Islet precursor cell (in vitro differentiated cells): ENCODE measurements at regions not wholly inside any gene's neighbourhood (a gene's known extent, or its start where the extent isn't known, plus 50 kb on each side); places are given as distances from the start of the nearest gene placed in this dataset.

Experiments used
- DNase-seq: peaks from one replicate; pipeline ENCODE4 v3.0.0-alpha.2; 2018

DNA sequence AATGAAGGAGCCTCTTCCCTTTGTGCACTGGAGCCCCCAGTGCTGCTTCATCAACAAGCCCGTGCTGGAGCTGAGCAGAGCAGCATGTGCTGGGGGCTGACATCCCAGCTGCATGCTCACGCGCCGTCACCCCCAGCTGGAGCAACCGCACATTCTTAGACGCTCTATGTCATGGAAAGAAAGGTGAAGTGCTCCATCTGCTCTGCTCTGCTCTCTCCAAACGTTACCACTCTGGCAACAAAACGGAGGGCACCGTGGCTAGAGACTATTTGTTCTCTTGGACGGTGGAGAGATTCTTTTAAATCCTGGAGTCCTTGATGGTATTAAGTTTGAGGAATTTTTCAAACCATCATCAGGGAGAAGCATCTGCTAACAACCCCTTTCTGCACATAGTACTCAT, 208.4 kb downstream of the C12orf75 start:
- DNase-seq = no peak

- DNase-seq = no peak
Observed at GRCh38 chr12:105539735-105540134, 209.2 kb downstream of the C12orf75 start.

DNA sequence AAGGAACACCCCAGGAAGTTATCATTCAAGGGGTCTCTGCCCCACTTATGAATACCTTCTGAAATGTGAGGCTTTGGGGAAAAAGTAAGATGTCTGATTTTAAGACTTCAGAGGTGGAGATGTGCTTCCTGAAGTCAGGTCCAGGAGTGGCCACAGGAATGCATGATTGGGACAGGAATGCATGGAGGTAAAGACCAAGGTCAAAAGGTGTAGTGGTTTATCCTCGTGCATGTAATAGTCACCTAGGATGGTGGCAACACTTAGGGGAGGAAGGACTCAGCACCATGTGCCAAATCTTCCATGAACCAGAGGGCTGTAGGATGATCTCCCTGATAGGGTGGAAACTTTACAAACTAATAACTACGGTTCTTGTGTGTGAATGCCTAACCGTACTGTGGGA, 217.3 kb downstream of the C12orf75 start:
- DNase-seq = no peak

GRCh38 chr12:105548626-105549025, 218.1 kb downstream of the C12orf75 start:
- DNase-seq = no peak

DNA sequence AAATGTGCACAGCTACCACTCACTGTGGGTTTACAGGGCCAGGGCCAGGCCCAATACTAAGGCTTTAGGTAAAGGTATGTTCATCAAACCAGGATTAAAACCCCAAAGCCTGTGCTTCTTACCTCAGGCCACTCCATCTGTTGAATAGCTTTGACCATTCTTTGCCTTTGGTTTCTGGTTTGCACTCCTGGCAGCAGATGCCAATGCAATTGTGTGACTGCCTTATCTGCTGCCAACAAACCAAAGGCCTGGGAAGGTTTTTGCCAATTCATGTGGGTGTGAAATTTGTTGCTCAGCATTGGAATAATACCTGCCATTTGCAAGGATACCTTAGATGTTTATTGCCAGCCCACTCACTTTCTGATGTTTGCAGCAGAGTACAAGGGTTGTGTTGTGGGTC, 221.6 kb downstream of the C12orf75 start:
- peak; percentile 26 for DNase-seq

DNA sequence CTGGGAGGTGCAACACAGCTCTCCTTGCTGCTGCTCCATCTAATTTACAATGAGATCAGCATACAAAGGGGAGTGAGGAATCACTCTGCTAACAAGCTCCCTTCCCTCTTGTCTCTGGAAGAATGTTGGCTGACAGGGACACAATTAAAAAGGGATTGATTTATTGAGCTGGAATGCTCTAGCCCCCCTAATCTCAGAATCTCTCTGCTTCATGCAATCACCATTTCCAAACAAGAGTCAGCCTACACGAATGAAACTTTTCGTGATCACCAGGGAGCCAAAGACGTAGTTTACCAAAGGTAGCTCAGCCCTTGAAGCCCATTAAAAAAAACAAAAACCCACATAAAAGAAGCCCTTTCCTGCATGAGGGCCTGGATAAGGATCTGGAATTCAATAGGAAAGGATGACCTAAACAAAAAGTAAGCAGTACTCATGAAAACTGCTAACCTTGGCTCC, 223.8 kb downstream of the C12orf75 start:
- peak; percentile 65 for DNase-seq

- DNase-seq = no peak
Observed at GRCh38 chr12:105554856-105555255, 224.4 kb downstream of the C12orf75 start.

- DNase-seq = no peak
Observed at GRCh38 chr12:105555556-105556295, 225.2 kb downstream of the C12orf75 start.

DNA sequence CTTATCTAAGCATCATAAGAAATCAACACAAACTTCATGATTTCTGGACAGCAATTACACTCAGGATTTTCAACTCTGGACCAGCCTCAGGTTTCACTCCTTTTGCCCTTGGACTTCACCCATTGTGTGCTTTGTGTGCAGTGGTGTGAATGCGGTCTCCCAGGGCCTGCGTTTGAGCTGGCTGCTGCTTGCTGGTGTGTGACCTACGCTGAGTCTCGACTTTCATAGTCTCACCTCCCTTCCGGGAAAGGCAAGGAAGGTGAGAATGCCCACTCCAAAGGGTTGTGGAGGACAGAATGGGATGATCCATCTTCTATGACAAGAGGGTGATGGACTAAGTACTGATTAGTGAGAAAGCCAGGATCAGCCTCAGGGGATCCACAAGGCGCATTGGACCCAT, 228.8 kb downstream of the C12orf75 start:
- peak; percentile 43 for DNase-seq

DNA sequence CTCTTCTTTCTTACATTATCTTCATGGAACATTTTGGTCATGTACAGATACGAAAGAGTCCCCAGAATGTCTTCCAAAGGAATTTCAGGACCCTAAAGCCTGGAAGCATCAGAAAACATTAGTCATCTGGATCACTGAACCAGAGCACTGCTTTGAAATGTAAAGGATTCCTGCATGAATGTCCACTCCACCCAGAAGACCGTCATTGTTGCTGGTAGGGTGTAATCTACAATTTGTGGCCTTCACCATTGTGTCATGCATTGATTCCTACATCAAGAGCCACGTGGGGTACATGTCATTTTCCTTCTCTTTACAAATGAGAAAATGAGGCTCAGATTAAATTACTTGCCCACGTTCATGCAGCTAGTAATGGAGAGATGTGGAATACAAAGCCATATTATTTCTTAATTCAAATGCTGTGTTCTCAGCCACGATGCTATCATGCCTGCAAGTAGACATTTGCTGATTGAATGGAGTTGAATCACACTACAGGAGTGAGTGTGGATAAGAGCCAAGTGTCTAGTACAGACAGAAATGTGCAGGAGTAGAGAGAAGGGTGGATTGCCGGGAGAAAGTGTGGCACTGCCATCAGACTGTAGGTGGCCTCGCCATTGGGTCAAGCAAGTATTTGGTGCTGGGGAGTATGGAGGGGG, 231.2 kb downstream of the C12orf75 start:
- no peak for DNase-seq

DNA sequence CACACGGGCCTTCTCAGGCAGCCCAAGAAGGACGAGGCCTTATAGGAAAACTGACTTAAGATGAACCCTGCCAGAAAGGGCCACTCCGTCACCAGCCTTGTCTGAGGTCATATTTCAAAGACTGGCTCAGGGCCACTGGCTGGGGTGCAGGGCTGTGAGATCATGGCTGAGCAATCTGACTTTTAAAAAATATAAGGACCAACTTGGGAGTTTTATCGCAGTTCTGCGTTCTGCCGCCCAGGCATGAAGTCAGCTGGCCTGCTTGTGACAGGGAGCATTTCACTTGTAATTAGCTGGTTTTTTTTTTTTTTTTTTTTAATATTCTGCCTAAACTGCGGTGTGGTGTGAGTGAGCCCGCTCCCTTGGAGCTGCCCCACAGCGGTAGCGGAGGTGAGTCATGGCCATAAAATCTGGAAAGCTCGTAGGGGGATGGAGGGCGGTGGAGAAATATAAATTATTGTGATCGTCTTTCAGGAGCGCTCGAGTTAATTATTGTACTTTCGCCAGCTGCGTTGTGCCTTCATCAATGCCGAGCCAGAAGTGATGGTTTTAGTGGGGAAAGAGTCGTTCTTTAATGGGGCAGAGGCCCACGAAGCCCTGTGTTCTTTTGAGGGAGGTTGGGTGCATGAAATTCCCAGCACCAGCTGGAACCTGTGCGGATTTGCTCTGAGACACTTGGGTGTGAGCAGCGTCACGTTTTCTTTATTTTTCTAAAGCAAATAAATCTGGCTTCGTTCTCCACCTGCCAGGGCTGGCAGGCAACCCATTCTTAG, 231.9 kb downstream of the C12orf75 start:
- peak; percentile 91 for DNase-seq

- no peak for DNase-seq
Observed at GRCh38 chr12:105567061-105567460, 236.6 kb downstream of the C12orf75 start.

DNA sequence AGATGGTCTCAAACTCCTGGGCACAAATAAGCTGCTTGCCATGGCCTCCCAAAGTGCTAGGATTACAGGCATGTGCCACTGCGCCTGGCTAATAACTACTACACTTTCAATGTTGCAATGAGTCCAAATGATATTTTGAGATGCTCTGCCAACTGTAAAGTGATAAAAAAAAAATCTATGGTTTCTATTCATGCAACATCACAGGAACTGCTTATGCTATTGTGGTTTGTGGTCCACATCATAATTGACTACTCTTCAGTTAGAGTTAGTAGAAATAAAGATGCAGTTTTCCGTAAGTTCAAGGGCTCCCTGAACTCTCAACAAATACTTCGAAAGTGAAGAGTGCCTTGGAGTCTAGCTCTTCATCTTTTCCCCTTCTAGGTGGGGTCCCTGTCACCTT, 239.4 kb downstream of the C12orf75 start:
- DNase-seq = no peak

- no peak for DNase-seq
Observed at GRCh38 chr12:105570944-105571343, 240.5 kb downstream of the C12orf75 start.

- peak; percentile 67 for DNase-seq
Observed at GRCh38 chr12:105573574-105573973, 243.1 kb downstream of the C12orf75 start.

GRCh38 chr12:105574056-105574715, 243.7 kb downstream of the C12orf75 start:
- peak; percentile 37 for DNase-seq

DNA sequence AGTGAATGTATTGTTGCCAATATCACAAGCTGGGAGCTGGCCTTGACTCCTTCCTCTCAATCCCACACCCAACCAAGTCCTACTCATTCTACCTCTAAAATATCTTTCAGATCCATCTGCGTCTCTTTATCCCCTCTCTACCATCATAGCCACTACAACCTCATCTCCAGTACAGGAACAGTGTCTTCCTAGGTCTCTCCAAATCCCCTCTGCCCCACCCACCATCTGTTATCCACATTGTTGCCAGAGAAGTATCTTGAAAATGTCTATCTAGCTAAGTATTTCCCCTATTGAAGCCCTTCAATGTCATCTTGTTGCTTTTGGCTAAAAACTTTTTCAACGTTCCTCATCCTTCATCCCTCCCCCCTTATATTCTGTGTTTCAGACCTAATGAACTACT, 244.7 kb downstream of the C12orf75 start:
- no peak for DNase-seq

GRCh38 chr12:105576261-105576660, 245.8 kb downstream of the C12orf75 start:
- DNase-seq = peak; percentile 26

- DNase-seq = peak; percentile 56
Observed at GRCh38 chr12:105580821-105581352, 250.4 kb downstream of the C12orf75 start.

DNA sequence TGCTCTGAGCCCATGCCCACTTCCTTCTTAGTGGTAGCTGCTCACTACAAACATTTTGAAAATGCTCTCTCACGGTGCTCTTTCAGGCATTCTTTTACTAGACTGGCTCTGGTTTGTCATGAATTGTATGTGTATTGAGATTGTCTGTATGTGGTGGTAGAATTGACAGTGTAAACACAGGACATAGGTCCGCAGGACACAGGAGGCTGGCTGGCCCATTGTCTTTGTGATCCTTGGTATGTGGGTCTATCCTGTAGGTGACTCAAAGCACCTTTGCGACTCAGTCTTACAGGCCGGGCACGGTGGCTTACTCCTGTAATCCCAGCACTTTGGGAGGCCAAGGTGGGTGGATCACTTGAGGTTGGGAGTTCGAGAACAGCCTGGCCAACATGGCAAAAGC, 250.9 kb downstream of the C12orf75 start:
- peak; percentile 50 for DNase-seq

GRCh38 chr12:105585107-105585506, 254.6 kb downstream of the C12orf75 start:
- DNase-seq = peak; percentile 35

DNA sequence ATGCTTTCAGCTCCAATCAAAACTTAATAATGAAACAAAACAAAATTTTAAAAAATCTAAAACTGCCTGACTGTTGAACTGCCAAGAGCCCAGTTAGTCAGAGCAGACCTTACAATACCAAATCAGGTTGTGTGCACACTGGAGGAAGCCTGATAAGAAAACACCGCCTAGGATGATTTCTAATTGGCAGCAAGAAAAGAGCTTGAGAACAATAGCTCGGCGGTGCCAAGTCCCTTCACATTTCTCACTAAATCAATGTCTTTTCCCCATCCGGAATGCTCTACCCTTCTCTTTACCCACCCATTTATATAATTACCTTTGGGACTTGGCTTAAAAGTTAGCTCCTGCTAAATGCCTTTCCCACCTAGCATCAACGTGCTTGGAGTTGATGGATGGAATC, 256.7 kb downstream of the C12orf75 start:
- DNase-seq = no peak

DNA sequence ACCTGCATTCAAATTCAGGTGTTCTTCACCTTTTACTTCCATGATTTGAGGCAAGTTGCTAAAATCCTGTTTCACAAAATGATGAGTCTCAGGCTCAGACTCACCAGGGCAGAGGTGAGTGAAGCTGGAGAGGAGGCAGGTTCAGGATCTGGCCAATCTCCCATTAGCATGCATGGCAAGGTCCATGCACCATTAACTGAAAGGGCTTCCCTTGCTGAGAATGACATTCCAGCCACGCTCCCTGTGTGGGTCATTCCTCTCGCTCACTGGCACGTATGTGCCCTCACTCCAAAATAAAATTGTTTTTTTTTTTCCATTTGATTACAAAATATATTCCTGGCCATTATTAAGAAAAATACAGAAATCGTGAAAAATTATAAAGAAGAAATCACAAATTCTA, 257.6 kb downstream of the C12orf75 start:
- no peak for DNase-seq
